ENCODE measurements at regions not wholly inside any gene's neighbourhood (a gene's known extent, or its start where the extent isn't known, plus 50 kb on each side); places are given as distances from the start of the nearest gene placed in this dataset.

GRCh38 chr6:94785514-94785913 lies 791.8 kb upstream of the MANEA start:
- TF ChIP-seq CTCF (IDR thresholded peaks at IDR 0.05) (no peak), EZH2phosphoT487 (IDR thresholded peaks at IDR 0.05) (no peak), EZH2 (IDR thresholded peaks at IDR 0.05) (no peak)

All from neural progenitor cell (in vitro differentiated cells).